SKM-1 (cell line): ENCODE measurements at regions not wholly inside any gene's neighbourhood (a gene's known extent, or its start where the extent isn't known, plus 50 kb on each side); places are given as distances from the start of the nearest gene placed in this dataset.
"Not testable (repeated sequence)": the region's sequence is repeated elsewhere in the genome, so short reads cannot be mapped to it uniquely, and the experiment has no call there.

Experiments
- DNase-seq: peaks from one replicate; lab custom pipeline; 2025; ENCODE audit not compliant: unreplicated experiment; lab: John Stamatoyannopoulos, UW

GRCh38 chr9:108803428-108804065 is 52.2 kb downstream of the ACTL7B start:
- DNase-seq, result no peak

- no peak for DNase-seq
Measured at GRCh38 chr9:108802967-108803366, 52.8 kb downstream of the ACTL7B start.

- DNase-seq, result no peak
Measured at GRCh38 chr9:108801949-108802348, 53.8 kb downstream of the ACTL7B start.

- DNase-seq, result no peak
Measured at GRCh38 chr9:108800632-108801099, 55.1 kb downstream of the ACTL7B start.

GRCh38 chr9:108793573-108793972 is 62.2 kb downstream of the ACTL7B start:
- DNase-seq, result no peak

- DNase-seq, result no peak
Measured at GRCh38 chr9:108789742-108790141, 66.0 kb downstream of the ACTL7B start.

GRCh38 chr9:108787690-108788048 is 68.1 kb downstream of the ACTL7B start:
- DNase-seq, result no peak

GRCh38 chr9:108786901-108787689 is 68.7 kb downstream of the ACTL7B start:
- DNase-seq, result no peak

- DNase-seq, result no peak
Measured at GRCh38 chr9:108786322-108786721, 69.5 kb downstream of the ACTL7B start.

GRCh38 chr9:108784998-108785397 is 70.8 kb downstream of the ACTL7B start:
- DNase-seq, result no peak

- no peak for DNase-seq
Measured at GRCh38 chr9:108783731-108784495, 71.9 kb downstream of the ACTL7B start.

GRCh38 chr9:108783326-108783725 is 72.5 kb downstream of the ACTL7B start:
- no peak for DNase-seq

- DNase-seq, result no peak
Measured at GRCh38 chr9:108780942-108781734, 74.6 kb downstream of the ACTL7B start.

- no peak for DNase-seq
Measured at GRCh38 chr9:108779551-108780325, 76.0 kb downstream of the ACTL7B start.

GRCh38 chr9:108776920-108777639 is 78.7 kb downstream of the ACTL7B start:
- no peak for DNase-seq

GRCh38 chr9:108775901-108776306 is 79.9 kb downstream of the ACTL7B start:
- no peak for DNase-seq

- DNase-seq, result not testable (repeated sequence)
Measured at GRCh38 chr9:108774088-108774487, 81.7 kb downstream of the ACTL7B start.

GRCh38 chr9:108772301-108772894 is 83.4 kb downstream of the ACTL7B start:
- DNase-seq, result no peak

GRCh38 chr9:108768744-108769143 is 87.0 kb downstream of the ACTL7B start:
- no peak for DNase-seq
